Fibroblast of mammary gland (primary cell): ENCODE measurements at regions not wholly inside any gene's neighbourhood (a gene's known extent, or its start where the extent isn't known, plus 50 kb on each side); places are given as distances from the start of the nearest gene placed in this dataset.
A peak's percentile ranks its signal among the peaks of the same experiment; 100 is the strongest.

Source experiments
- DNase-seq: peaks from one replicate; pipeline ENCODE4 v3.0.0-alpha.2; 2010; ENCODE audit warnings: low read depth
- H3K4me3 ChIP-seq: 2 replicates; pipeline ENCODE4 v1.5.1; 2011; ENCODE audit warnings: low read depth, mild to moderate bottlenecking, low read length, moderate library complexity; ENCODE audit not compliant: control insufficient read depth
- CTCF ChIP-seq: conservative IDR thresholded peaks from 2 replicates; pipeline ENCODE4 v1.5.1; 2011; ENCODE audit warnings: low read depth, low read length, inconsistent platforms; ENCODE audit not compliant: control insufficient read depth, insufficient read depth

- H3K4me3 ChIP-seq = no peak overlapping the region
- no peak for TF ChIP-seq CTCF
- DNase-seq = peak; percentile 95
Measured at GRCh38 chr6:140062043-140063020, 687.9 kb upstream of the CITED2 start.

- DNase-seq = no peak
- no peak for TF ChIP-seq CTCF
- H3K4me3 ChIP-seq = no peak overlapping the region
Measured at GRCh38 chr6:140061110-140062042, 686.9 kb upstream of the CITED2 start.

- no peak for TF ChIP-seq CTCF
- DNase-seq = peak; percentile 87
- H3K4me3 ChIP-seq = no peak overlapping the region
Measured at GRCh38 chr6:140059947-140060346, 685.5 kb upstream of the CITED2 start.

GRCh38 chr6:140058863-140059262, 684.4 kb upstream of the CITED2 start:
- no peak for TF ChIP-seq CTCF
- no peak for DNase-seq
- H3K4me3 ChIP-seq = no peak overlapping the region

- TF ChIP-seq CTCF = peak; percentile 50
- DNase-seq = peak; percentile 76
- H3K4me3 ChIP-seq = no peak overlapping the region
Measured at GRCh38 chr6:140052736-140053729, 678.6 kb upstream of the CITED2 start.
